H54 (cell line): ENCODE measurements at regions not wholly inside any gene's neighbourhood (a gene's known extent, or its start where the extent isn't known, plus 50 kb on each side); places are given as distances from the start of the nearest gene placed in this dataset.
"Not testable (repeated sequence)": the region's sequence is repeated elsewhere in the genome, so short reads cannot be mapped to it uniquely, and the experiment has no call there.

ENCODE experiments used
- DNase-seq: peaks from one replicate; pipeline ENCODE4 v3.0.0; 2011; ENCODE audit warnings: low spot score, mixed read lengths; ENCODE audit not compliant: insufficient read length
- FAIRE-seq: peaks from 3 replicates; lab custom pipeline; 2011; peaks lifted over from hg19 to GRCh38; lab: Jason Lieb, UNC
- POLR2A ChIP-seq: IDR thresholded peaks from 2 replicates; pipeline ENCODE4 v1.6.1; 2011; ENCODE audit warnings: low read depth, mild to moderate bottlenecking, low read length

- TF ChIP-seq POLR2A, result no peak
- DNase-seq (no peak), FAIRE-seq (no peak)
These were observed 418.6 kb upstream of the MAN1A1 start for GRCh38 chr6:119768201-119768600.

- no peak for TF ChIP-seq POLR2A
- DNase-seq (no peak), FAIRE-seq (no peak)
These were observed 415.5 kb upstream of the MAN1A1 start for GRCh38 chr6:119764927-119765681.

GRCh38 chr6:119760046-119760445 lies 410.5 kb upstream of the MAN1A1 start:
- TF ChIP-seq POLR2A, result no peak
- FAIRE-seq, result no peak
- no peak for DNase-seq

GRCh38 chr6:119758385-119758784 lies 408.8 kb upstream of the MAN1A1 start:
- TF ChIP-seq POLR2A, result no peak
- FAIRE-seq (no peak), DNase-seq (no peak)

GRCh38 chr6:119757467-119757866 lies 407.9 kb upstream of the MAN1A1 start:
- no peak for FAIRE-seq
- no peak for TF ChIP-seq POLR2A
- DNase-seq, result no peak

- TF ChIP-seq POLR2A, result no peak
- DNase-seq, result no peak
- FAIRE-seq, result no peak
These were observed 399.8 kb upstream of the MAN1A1 start for GRCh38 chr6:119749335-119749734.

GRCh38 chr6:119748535-119748934 lies 399.0 kb upstream of the MAN1A1 start:
- FAIRE-seq, DNase-seq: not testable (repeated sequence)

GRCh38 chr6:119742188-119742803 lies 392.7 kb upstream of the MAN1A1 start:
- DNase-seq (peak; percentile 4), FAIRE-seq (peak; percentile 53)
- TF ChIP-seq POLR2A, result no peak

GRCh38 chr6:119739769-119740168 lies 390.2 kb upstream of the MAN1A1 start:
- TF ChIP-seq POLR2A, result no peak
- no peak for DNase-seq

GRCh38 chr6:119738425-119738824 lies 388.9 kb upstream of the MAN1A1 start:
- no peak for TF ChIP-seq POLR2A
- FAIRE-seq, result no peak
- DNase-seq, result no peak

More at GRCh38 chr6:119739769-119740168, 390.2 kb upstream of the MAN1A1 start:
- FAIRE-seq, result no peak

- no peak for FAIRE-seq
- no peak for TF ChIP-seq POLR2A
- DNase-seq, result no peak
These were observed 386.9 kb upstream of the MAN1A1 start for GRCh38 chr6:119736296-119737021.

- TF ChIP-seq POLR2A, result no peak
- DNase-seq, result no peak
- no peak for FAIRE-seq
These were observed 386.0 kb upstream of the MAN1A1 start for GRCh38 chr6:119735530-119735929.

- FAIRE-seq, result no peak
- no peak for DNase-seq
- TF ChIP-seq POLR2A, result no peak
These were observed 384.7 kb upstream of the MAN1A1 start for GRCh38 chr6:119734227-119734626.

- no peak for DNase-seq
- no peak for FAIRE-seq
- no peak for TF ChIP-seq POLR2A
These were observed 379.4 kb upstream of the MAN1A1 start for GRCh38 chr6:119728935-119729334.

GRCh38 chr6:119728220-119728750 lies 378.7 kb upstream of the MAN1A1 start:
- TF ChIP-seq POLR2A, result no peak
- FAIRE-seq, result no peak

More at GRCh38 chr6:119728220-119728750, 378.7 kb upstream of the MAN1A1 start:
- DNase-seq, result no peak
